Gastroesophageal sphincter (tissue), 4 donors: ENCODE measurements at regions not wholly inside any gene's neighbourhood (a gene's known extent, or its start where the extent isn't known, plus 50 kb on each side); places are given as distances from the start of the nearest gene placed in this dataset.
A peak's percentile ranks its signal among the peaks of the same experiment; 100 is the strongest.

ENCODE experiments used
- ATAC-seq: fragments of 150-250 bp; one replicate; pipeline ENCODE4 v1.9.1; 2016; ENCODE audit warnings: mild to moderate bottlenecking, moderate library complexity
- H3K27ac ChIP-seq, 4 donors: fragments of 200-600 bp; sonication (generic) in 3 of 4; 1 replicate in 3 of 4; 2 replicates in 1 of 4; pipeline ENCODE4 v1.5.1; 2016 to 2019
- H3K27me3 ChIP-seq: fragments of 200-600 bp; sonication (generic); one replicate; pipeline ENCODE4 v1.5.1; 2019
- H3K36me3 ChIP-seq, 2 donors: fragments of 200-600 bp; sonication (generic); one replicate each; pipeline ENCODE4 v1.5.1; 2019; ENCODE audit warnings: control low read depth in 1 of 2
- H3K4me1 ChIP-seq, 3 donors: fragments of 200-600 bp; sonication (generic); 1 replicate in 2 of 3; 2 replicates in 1 of 3; pipeline ENCODE4 v1.5.1; 2016 to 2019; ENCODE audit warnings: control low read depth in 2 of 3
- H3K4me3 ChIP-seq, 2 donors: fragments of 200-600 bp; sonication (generic); one replicate each; pipeline ENCODE4 v1.5.1; 2019; ENCODE audit warnings: mild to moderate bottlenecking in 1 of 2, moderate library complexity in 1 of 2
- H3K9me3 ChIP-seq, 3 donors: fragments of 200-600 bp; sonication (generic); one replicate each; pipeline ENCODE4 v1.5.1; 2017 to 2019; ENCODE audit warnings: control low read depth in 2 of 3
- EP300 ChIP-seq: sonication (generic); formaldehyde crosslinking; IDR thresholded peaks from one replicate; pipeline ENCODE4 v1.6.1; 2017; ENCODE audit warnings: antibody characterized with exemption, mild to moderate bottlenecking
- POLR2A ChIP-seq, 2 donors: fragments of 450-650 bp; IDR thresholded peaks; one replicate each; pipeline ENCODE4 v1.6.1; 2017; ENCODE audit warnings: antibody characterized with exemption in 2 of 2, mild to moderate bottlenecking in 2 of 2, moderate library complexity in 1 of 2
- POLR2AphosphoS5 ChIP-seq: sonication (generic); formaldehyde crosslinking; IDR thresholded peaks from one replicate; pipeline ENCODE4 v1.6.1; 2017; ENCODE audit warnings: antibody characterized with exemption
- WGBS, 2 donors: methylation state at CpG; one replicate each; pipeline ENCODE4 v1.1.5; 2018; ENCODE audit warnings: low coverage in 1 of 2; 5-methylcytosine and 5-hydroxymethylcytosine counted together
- TF ChIP-seq, protein P1 (sequence below), 4 experiments: fragments of 200-600 bp in 2 of 4; fragments of 450-650 bp in 2 of 4; sonication (generic) in 1 of 4; IDR thresholded peaks; one replicate each; pipeline ENCODE4 v1.5.1; 2017 to 2019; ENCODE audit warnings: antibody characterized with exemption in 4 of 4, mild to moderate bottlenecking in 2 of 4, moderate library complexity in 2 of 4

DNA sequence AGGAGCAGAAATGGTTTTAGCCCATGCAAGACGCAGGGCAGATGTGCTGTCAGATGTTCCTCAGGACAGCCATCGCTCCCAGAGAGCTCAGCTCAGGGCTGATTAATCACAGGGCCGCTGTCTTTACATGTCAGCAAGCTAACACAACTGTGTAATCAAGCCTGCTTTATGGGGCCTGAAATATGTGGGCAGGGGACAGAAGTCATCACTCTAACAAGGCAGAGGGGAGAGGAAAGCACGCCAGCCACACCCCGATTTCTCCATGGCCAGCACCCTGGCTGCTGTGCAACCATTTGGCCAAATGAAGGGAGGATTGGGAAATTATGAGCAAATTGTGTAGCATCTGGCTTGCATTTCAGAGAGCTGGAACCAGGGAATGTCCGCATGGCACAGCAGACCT lies 368.8 kb downstream of the NPHP4 start:
- no peak overlapping the region for H3K4me3 ChIP-seq
- H3K4me1 ChIP-seq = no peaks in the 10 kb centered on the region
- no peak overlapping the region for H3K27ac ChIP-seq
- peaks cover 59% of the 10 kb centered on the region for H3K27me3 ChIP-seq
- H3K36me3 ChIP-seq = no peaks in the 10 kb centered on the region
- peaks cover 0 to 5% (median 0%) of the 10 kb centered on the region in 3 donors for H3K9me3 ChIP-seq
- ATAC-seq = no peak
- 31 to 56% methylated on average over 2 to 6 of the region's 6 CpGs for WGBS, 2 donors
- TF ChIP-seq POLR2A (IDR thresholded peaks at IDR 0.05) = no peak
- no peak for TF ChIP-seq EP300
- TF ChIP-seq POLR2AphosphoS5 = no peak
- TF ChIP-seq, protein P1, sequence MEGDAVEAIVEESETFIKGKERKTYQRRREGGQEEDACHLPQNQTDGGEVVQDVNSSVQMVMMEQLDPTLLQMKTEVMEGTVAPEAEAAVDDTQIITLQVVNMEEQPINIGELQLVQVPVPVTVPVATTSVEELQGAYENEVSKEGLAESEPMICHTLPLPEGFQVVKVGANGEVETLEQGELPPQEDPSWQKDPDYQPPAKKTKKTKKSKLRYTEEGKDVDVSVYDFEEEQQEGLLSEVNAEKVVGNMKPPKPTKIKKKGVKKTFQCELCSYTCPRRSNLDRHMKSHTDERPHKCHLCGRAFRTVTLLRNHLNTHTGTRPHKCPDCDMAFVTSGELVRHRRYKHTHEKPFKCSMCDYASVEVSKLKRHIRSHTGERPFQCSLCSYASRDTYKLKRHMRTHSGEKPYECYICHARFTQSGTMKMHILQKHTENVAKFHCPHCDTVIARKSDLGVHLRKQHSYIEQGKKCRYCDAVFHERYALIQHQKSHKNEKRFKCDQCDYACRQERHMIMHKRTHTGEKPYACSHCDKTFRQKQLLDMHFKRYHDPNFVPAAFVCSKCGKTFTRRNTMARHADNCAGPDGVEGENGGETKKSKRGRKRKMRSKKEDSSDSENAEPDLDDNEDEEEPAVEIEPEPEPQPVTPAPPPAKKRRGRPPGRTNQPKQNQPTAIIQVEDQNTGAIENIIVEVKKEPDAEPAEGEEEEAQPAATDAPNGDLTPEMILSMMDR (IDR thresholded peaks at IDR 0.05) = no peak

DNA sequence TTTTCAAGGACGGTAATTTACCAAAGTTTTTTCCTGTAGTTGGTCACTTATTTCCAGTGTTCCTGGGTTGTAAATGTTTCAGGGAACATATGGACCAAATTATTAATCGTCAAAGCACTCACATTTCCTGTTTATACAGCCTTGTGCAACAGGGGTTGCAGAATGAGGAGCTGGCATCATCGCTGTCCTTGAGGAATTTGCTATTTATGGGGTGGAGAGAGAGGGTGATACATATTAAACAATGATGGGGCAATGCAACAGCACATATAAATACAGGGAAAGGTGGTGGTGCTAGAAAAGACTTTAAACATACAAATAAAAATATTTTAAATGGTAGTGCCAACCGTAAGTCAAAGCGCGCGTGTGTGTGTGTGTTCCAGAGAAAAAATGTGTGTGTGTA lies 369.8 kb downstream of the NPHP4 start:
- Histone ChIP-seq H3K36me3 (no peaks in the 10 kb centered on the region), H3K4me1 (no peaks in the 10 kb centered on the region), H3K9me3 (peaks cover 0 to 5% (median 0%) of the 10 kb centered on the region in 3 donors), H3K27ac (no peak overlapping the region), H3K4me3 (no peak overlapping the region), H3K27me3 (peaks cover 69% of the 10 kb centered on the region)
- WGBS, 2 donors = 60% methylated on average over 7 of the region's 7 CpGs
- no peak for ATAC-seq
- no peak for TF ChIP-seq POLR2AphosphoS5
- TF ChIP-seq, protein P1 (IDR thresholded peaks at IDR 0.05) = no peak
- no peak for TF ChIP-seq EP300
- TF ChIP-seq POLR2A (IDR thresholded peaks at IDR 0.05) = no peak

DNA sequence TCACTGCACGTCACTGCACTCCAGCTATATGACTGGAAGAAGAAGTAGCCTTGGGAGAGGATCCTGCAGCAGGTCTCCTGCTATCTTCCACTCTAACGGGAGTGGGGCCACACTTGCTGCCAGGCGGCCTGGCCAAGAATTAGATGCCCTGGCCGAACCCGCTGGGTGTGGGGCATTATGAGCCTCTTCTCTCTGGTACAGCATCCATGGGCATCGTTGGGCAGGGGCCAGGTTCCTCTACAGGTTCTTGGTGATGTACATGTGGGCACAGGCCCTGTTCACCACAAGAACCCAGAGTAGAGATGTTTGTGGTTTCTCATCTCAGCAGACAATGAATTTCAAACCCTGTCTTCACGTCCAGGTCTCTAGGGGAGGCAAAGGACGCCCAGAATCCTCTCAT lies 370.5 kb downstream of the NPHP4 start:
- TF ChIP-seq POLR2A (IDR thresholded peaks at IDR 0.05) (no peak), EP300 (no peak), POLR2AphosphoS5 (no peak)
- TF ChIP-seq, protein P1 (IDR thresholded peaks at IDR 0.05) = no peak
- WGBS, 2 donors = 81 to 88% methylated on average over 4 to 5 of the region's 8 CpGs

DNA sequence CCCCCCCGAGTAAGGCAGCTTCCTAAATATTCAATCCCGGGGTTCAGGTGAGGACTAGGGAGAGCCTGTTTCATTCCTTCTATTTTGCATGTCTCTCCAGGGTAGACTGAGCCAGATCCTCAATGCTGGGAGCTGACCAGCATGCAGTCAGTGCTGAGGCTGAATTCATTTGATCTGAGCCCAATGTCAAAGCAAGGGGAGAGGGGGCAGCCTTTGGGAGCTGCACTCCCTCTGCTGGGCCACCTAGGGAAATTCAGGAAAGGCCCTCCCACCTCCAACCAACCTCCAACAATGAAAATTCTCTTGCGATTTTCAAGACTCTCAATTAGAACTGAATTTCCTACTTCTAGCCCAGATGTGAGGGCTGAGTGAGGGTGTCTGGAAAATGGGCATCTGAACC lies 371.2 kb downstream of the NPHP4 start:
- Histone ChIP-seq H3K27ac (no peak overlapping the region), H3K4me3 (no peak overlapping the region), H3K36me3 (no peaks in the 10 kb centered on the region), H3K9me3 (no peaks in the 10 kb centered on the region), H3K4me1 (no peaks in the 10 kb centered on the region), H3K27me3 (peaks cover 83% of the 10 kb centered on the region)
- ATAC-seq = no peak
- whole genome bisulfite sequencing, 2 donors = 21 to 57% methylated on average over 1 to 3 of the region's 3 CpGs
- no peak for TF ChIP-seq POLR2A (IDR thresholded peaks at IDR 0.05)
- TF ChIP-seq POLR2AphosphoS5 = no peak
- no peak for TF ChIP-seq EP300
- TF ChIP-seq, protein P1 (IDR thresholded peaks at IDR 0.05) = peak in 1 of 4 experiments; percentile 23

More for the DNA sequence above, 370.5 kb downstream of the NPHP4 start:
- Histone ChIP-seq H3K36me3 (no peaks in the 10 kb centered on the region), H3K4me1 (no peaks in the 10 kb centered on the region), H3K9me3 (no peaks in the 10 kb centered on the region), H3K27ac (no peak overlapping the region), H3K4me3 (no peak overlapping the region), H3K27me3 (peaks cover 76% of the 10 kb centered on the region)
- ATAC-seq = no peak

DNA sequence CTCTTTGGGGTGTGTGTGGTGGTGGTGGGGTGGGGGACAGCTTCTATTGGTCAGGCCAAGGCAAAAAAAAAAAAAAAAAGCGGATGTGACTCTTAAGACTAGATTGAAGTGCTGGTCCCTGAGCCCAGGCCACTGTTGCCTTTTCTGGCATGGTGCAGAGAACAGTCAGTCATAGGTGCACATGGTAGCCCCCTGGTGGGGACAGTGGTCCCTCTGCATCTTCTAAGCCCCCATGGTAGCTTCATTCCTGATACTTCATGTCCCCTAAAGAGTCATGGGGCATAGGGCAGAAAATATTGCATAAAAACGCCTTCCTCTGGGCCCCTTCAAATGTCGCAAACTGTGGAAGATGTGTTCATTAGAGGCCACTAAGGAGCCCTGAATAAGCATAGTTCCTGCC lies 371.8 kb downstream of the NPHP4 start:
- no peak for ATAC-seq
- H3K9me3 ChIP-seq = no peaks in the 10 kb centered on the region
- H3K27me3 ChIP-seq = peaks cover 89% of the 10 kb centered on the region
- 86% methylated on average over 3 of the region's 3 CpGs; no CpG with 5 or more reads in 1 of the 2 donors for WGBS, 2 donors
- H3K4me1 ChIP-seq = no peaks in the 10 kb centered on the region
- H3K36me3 ChIP-seq = no peaks in the 10 kb centered on the region
- TF ChIP-seq POLR2AphosphoS5 = no peak
- TF ChIP-seq POLR2A (IDR thresholded peaks at IDR 0.05) = no peak
- TF ChIP-seq, protein P1 (IDR thresholded peaks at IDR 0.05) = no peak
- no peak for TF ChIP-seq EP300
- no peak overlapping the region for H3K4me3 ChIP-seq
- no peak overlapping the region for H3K27ac ChIP-seq
